ENCODE measurements at regions not wholly inside any gene's neighbourhood (a gene's known extent, or its start where the extent isn't known, plus 50 kb on each side); places are given as distances from the start of the nearest gene placed in this dataset.

- no peak for TF ChIP-seq CTCF (IDR thresholded peaks at IDR 0.05; ENCODE audit: extremely low read depth in 1 of 2, insufficient read depth in 1 of 2, low read depth in 1 of 2, low read length in 2 of 2)
- TF ChIP-seq GATA2 (IDR thresholded peaks at IDR 0.05; ENCODE audit: insufficient read depth, insufficient read length, low read depth, low read length): no peak
- no peak for TF ChIP-seq MAX (IDR thresholded peaks at IDR 0.05; ENCODE audit: insufficient read depth, insufficient read length)
- TF ChIP-seq EZH2 (IDR thresholded peaks at IDR 0.05; ENCODE audit: borderline replicate concordance, low read depth, low read length, severe bottlenecking): no peak
- TF ChIP-seq MYC (IDR thresholded peaks at IDR 0.05; ENCODE audit: low read depth, low read length): no peak
- no peak for TF ChIP-seq POLR2A (IDR thresholded peaks at IDR 0.05; ENCODE audit: low read depth, low read length)
- no peak for TF ChIP-seq POLR2AphosphoS5 (IDR thresholded peaks at IDR 0.05; ENCODE audit: insufficient read depth, low read depth, low read length)
- no peak for TF ChIP-seq JUN (IDR thresholded peaks at IDR 0.05; ENCODE audit: borderline replicate concordance, insufficient read depth, insufficient read length, low read depth)
- no peak for TF ChIP-seq FOS (IDR thresholded peaks at IDR 0.05; ENCODE audit: borderline replicate concordance, insufficient read depth, low read length)
These were observed 74.9 kb upstream of the PABPC4L start for GRCh38 chr4:134276476-134276875.
